Epithelial cell of proximal tubule (primary cell): ENCODE measurements at regions not wholly inside any gene's neighbourhood (a gene's known extent, or its start where the extent isn't known, plus 50 kb on each side); places are given as distances from the start of the nearest gene placed in this dataset.

Experiments used
- DNase-seq: peaks from one replicate; pipeline ENCODE4 v3.0.0-alpha.2; 2011; ENCODE audit warnings: low read depth
- H3K4me3 ChIP-seq: 2 replicates; pipeline ENCODE4 v1.5.1; 2011; ENCODE audit warnings: low read depth, mild to moderate bottlenecking, low read length
- CTCF ChIP-seq: conservative IDR thresholded peaks from 2 replicates; pipeline ENCODE4 v1.5.1; 2012; ENCODE audit warnings: low read depth, mild to moderate bottlenecking, low read length

GRCh38 chr11:11169715-11170351, 183.2 kb downstream of the CSNK2A3 start:
- no peak for DNase-seq
- no peak overlapping the region for H3K4me3 ChIP-seq
- no peak for TF ChIP-seq CTCF

- DNase-seq, result no peak
- TF ChIP-seq CTCF, result no peak
- H3K4me3 ChIP-seq, result no peak overlapping the region
Measured at GRCh38 chr11:11167806-11168205, 185.2 kb downstream of the CSNK2A3 start.

- no peak for DNase-seq
- H3K4me3 ChIP-seq, result no peak overlapping the region
- TF ChIP-seq CTCF, result no peak
Measured at GRCh38 chr11:11164334-11164690, 188.7 kb downstream of the CSNK2A3 start.

GRCh38 chr11:11163669-11164333, 189.2 kb downstream of the CSNK2A3 start:
- no peak for TF ChIP-seq CTCF
- no peak overlapping the region for H3K4me3 ChIP-seq
- no peak for DNase-seq

GRCh38 chr11:11163236-11163635, 189.8 kb downstream of the CSNK2A3 start:
- TF ChIP-seq CTCF, result peak; percentile 30
- DNase-seq, result no peak

GRCh38 chr11:11157185-11157584, 195.9 kb downstream of the CSNK2A3 start:
- DNase-seq, result no peak

More at GRCh38 chr11:11163236-11163635, 189.8 kb downstream of the CSNK2A3 start:
- H3K4me3 ChIP-seq, result no peak overlapping the region

More at GRCh38 chr11:11157185-11157584, 195.9 kb downstream of the CSNK2A3 start:
- TF ChIP-seq CTCF, result peak; percentile 55
- no peak overlapping the region for H3K4me3 ChIP-seq
